ENCODE measurements at regions not wholly inside any gene's neighbourhood (a gene's known extent, or its start where the extent isn't known, plus 50 kb on each side); places are given as distances from the start of the nearest gene placed in this dataset.
"Not testable (repeated sequence)": the region's sequence is repeated elsewhere in the genome, so short reads cannot be mapped to it uniquely, and the experiment has no call there.

DNA sequence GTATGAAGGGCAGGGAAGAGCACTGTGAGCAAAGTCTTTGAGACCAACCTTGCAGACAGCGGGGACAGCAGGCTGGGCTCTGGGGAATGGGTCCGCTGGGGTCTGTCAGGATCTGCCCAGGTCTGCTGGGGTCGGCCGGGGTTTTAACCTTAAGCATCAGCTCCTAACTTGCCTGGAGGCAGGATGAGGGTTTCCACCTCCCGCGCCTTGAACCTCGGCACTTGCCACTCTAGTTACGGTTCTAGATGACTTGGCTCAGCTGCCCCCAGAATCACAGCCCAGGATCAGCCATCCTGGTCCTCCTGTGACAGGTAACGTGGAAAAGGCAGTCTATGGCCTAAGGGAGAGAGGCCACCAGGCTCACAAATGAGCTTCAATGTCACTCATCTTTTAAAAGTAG lies 50.4 kb upstream of the CACUL1 start:
- no peak for DNase-seq (ENCODE audit: low read depth)

DNA sequence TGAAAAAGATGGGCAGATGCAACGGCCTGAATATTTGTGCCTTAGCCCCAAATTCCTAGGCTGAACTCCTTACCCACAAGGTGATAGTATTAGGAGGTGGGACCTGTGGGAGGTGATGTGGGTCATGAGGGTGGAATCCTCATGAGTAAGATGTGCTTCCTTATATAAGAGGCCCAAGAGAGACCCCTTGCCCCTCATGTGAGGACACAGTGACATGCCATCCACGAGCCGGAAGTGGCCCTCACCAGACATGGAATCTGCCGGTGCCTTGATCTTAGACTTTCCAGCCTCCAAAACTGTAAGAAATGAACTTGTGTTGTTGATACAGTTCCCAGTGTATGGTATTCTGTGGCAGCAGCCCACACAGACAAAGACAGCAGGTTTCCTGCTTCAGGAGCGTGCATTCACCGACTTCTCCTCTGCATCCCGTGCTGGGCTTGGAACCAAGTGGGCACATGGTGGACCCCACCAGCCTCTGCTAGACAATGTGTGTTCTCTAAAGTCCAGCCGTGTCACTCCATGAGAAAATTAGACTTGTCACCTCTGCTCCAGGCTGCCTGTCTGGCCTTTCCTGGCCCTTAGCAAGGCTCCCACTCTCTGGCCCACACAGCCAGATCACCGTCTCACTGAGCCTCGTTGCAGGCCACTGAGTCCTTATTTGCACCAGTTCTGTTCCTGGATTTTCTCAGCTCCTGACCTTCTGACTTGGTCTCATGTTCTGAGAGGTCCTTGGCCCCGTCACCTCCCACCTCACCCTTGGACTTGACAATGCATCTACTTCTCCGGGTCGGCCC lies 52.9 kb upstream of the CACUL1 start:
- no peak for DNase-seq (ENCODE audit: low read depth)

DNA sequence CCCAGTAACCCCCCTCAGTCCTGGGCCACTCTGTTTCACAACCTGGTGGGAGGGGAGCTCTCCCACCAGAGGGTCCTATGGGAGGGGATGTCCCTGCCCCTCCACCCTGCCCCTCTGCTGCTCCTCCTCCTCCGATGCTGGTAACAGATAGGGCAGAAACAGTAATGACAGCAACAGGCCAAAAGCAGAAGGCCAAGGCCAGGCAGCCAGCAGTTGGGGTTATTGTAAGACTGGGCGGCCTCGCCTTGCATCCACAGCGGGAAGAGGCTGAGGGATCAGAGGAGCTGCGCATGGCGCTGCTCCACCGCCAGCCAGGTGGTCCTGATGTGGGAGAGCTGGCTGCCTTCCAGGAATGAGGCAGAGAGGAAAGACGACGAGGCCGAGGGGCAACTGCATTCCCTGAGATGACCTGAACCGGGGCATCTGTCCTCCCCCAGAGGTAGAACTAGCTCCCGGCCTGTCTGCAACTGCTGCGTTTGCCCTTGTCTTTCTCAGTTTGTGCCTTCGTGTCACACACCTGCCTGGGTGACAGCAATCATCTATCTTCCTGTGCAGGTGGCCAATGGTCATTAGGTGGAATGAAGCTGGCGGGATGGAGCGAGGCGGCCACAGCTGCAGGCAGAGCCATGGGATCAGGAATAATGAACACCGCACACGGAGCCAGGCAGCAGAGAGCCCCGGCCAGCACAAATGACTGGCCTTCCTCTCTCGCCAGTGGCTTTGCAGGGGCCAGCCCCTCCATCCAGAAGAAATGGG lies 54.0 kb upstream of the CACUL1 start:
- DNase-seq (ENCODE audit: low read depth), result no peak

DNA sequence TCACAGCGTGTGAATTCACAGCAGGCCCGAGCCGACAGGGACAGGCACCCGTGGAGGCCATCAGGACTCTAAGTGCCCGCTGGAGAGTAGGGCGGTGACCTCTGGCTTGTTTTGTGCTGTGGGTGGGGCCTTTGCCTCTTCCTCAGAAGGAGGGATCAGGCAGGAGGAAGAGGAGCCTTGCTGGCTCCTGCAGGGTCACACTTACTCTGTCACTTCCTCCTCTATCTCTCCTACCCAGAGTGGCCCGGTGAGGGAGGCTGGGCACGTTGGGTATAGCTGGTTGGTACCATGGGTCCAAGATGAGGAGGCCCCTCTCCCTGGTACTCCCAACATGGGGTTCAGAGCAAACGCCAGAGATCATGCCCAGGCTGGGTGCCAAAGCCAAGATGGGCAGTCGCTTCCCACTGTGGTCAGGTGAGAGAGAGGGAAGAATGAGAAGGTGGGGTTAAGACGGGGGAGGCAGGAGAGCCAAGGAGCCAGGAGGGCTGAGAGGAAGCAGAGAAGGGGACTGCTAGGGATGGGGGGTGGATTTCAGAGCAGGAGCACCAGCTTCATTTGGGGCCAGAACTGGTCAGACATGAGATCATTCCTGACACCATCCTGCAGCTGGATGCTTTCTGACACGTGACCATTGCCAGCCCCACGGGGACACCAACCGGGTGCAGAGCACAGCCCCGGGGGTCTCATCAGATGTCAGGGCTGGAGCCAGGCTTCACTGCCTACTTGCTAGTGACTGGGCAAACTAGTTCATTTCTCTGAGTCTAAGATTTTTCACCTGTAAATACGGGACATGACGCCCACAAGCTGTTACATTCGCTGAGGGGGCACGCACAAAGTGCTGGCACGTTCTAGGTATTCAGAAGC lies 54.8 kb upstream of the CACUL1 start:
- no peak for DNase-seq (ENCODE audit: low read depth)

- no peak for DNase-seq (ENCODE audit: low read depth)
Observed at GRCh38 chr10:118810796-118811505, 56.2 kb upstream of the CACUL1 start.

GRCh38 chr10:118811675-118812392 lies 57.1 kb upstream of the CACUL1 start:
- no peak for DNase-seq (ENCODE audit: low read depth)

DNA sequence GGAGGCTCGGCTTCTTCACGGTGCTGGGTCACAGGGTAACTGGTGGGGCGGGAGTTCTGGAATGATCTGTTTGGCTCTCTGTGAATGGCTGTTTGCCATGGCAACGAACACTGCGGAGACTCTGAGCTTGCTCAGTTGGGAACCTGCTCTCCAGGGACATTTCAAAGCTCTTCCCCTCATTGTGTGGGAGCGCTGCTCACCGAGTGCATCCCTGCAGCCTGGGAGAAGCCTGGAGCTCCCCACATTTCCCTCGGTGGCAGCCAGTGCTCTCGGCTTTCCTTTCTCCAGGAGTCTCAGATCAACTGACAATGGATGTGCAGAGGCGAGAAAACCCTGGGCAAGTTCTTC lies 57.6 kb upstream of the CACUL1 start:
- no peak for DNase-seq (ENCODE audit: low read depth)

DNA sequence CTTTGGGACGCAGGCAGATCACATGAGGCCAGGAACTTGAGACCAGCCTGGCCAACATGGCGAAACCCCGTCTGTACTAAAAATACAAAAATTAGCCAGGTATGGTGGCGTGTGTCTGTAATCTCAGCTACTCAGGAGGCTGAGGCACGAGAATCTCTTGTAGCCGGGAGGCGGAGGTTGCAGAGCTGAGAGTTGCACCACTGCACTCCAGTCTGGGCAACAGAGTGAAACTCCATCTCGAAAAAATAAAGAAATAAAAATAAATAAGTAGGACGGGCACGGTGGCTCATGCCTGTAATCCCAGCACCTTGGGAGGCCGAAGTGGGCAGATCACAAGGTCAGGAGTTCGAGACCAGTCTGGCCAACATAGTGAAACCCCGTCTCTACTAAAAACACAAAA lies 58.2 kb upstream of the CACUL1 start:
- DNase-seq (ENCODE audit: low read depth), result not testable (repeated sequence)

DNA sequence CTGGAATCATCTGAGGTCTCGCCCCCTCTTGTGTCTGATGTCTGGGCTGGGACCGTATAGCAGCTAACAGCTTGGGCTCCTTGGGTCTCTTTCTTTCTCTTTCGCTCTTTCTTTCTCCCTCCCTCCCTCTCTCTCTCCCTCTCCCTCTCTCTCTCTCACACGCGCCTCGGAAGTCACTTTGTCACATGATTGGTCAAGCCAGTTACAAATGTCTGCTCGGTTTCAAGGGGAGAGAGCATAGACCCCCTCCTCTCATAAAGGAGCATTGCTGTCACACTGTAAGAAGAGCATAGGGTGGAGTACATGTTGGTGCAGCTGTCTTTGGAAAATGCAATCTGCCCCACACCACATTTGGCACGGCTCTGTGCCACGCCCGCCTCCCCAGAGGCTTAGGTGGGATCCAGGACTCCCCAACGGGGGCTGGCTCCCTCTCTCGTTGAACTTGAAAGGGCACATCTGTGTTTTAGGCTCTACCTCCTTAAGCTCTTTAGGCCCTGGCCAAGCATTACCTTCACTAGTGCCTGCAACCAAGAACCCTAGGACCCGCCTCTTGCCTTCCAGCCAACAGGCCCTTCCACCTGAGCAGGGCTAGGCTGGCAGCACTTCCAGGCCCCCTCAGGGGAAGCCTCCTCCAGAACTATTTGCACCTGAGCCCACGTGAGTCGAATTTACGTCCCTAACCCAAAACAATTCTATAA lies 61.9 kb upstream of the CACUL1 start:
- no peak for DNase-seq (ENCODE audit: low read depth)

DNA sequence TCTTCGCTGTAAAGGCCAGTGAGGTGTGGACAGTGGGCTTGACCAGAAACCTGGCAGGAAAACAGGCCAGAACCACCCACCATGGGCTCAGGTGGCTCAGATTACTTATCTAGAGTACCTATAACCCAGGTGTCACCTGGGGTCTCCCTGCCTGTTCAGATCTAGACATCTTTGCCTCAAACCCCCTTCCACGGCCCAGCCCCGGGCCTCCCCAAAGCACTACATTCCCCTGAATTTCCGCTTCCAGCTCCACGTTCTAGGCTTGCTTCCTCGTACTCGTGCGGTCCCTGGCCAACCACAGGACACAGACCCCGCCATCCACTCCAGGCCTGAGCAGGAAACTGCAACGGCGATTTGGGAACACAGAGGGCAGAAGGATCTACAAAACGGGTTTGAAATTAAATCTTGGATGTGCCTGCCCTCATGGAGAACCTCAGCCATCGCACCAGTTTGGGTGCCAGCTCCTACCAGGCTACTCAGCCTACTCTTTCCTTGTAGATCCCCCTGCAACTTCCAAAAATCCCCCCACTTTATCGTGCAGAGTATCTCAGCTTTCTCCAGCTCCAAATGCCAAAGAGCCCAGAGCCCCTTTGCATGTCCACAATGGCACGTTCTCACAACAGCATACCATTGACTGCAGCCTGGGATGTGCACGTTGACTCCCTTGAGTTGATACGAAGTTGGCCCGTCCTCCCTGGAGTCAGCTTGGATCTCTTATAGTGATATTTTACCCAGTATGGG lies 62.7 kb upstream of the CACUL1 start:
- no peak for DNase-seq (ENCODE audit: low read depth)

- DNase-seq (ENCODE audit: low read depth), result no peak
Observed at GRCh38 chr10:118818621-118819221, 64.0 kb upstream of the CACUL1 start.

DNA sequence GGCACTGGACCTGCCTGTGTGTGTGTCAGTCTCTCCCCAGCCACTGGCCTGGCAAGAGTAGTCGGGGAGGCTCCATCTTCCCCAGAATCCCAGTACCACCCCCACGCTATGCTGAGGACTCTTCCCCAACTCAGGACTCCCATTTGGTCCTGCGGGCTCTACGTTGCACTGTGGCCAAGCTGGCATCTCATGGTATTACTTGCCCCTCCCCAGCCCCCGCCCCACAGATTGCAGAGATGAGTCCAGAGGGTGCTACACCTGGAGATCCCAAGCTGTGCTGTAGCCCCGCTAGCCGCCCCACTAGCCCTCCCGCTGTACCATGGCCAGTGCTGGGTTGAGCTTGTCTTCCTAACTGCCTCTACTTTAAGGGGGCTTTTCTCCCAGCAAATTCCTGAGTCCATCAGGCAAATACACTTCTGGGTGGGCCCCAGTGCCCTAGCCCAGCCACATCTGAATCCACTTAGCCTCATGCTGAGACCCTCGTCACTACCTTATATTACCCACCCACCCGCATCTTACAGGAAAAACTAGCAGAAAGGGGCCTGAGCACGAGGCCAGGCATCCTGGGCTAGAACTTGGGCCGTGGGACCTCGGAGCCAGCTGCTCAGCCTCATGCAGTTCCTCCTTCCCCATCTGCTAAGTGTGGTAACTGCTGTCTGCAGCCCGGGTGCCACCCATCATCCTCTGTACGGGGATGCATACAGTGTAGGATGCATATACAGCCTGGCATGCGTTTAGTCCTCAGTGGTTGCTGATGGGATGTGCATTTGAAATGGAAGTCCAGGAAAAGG lies 65.8 kb upstream of the CACUL1 start:
- DNase-seq (ENCODE audit: low read depth), result no peak

- DNase-seq (ENCODE audit: low read depth), result peak; percentile 46
Observed at GRCh38 chr10:118823256-118823907, 68.6 kb upstream of the CACUL1 start.

DNA sequence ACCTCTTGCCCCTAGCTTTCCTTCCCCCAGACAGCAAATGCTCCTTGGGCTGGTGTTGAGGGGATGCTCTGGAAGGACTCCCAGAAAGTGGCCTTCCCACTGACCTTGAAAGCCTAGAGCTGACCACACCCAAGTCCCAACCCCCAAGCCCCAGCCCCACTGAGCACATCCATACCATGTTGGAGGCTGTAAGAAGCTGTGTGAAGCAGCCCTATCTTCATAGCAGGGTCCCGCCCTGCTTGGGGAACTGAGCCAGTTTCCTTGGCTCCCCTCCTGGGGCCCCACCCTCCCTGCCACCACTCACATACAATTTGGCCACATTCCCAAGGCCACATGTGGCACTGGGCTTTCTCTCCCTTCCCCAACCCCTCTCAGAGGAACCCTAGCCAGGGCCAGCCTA lies 72.3 kb upstream of the CACUL1 start:
- no peak for DNase-seq (ENCODE audit: low read depth)

DNA sequence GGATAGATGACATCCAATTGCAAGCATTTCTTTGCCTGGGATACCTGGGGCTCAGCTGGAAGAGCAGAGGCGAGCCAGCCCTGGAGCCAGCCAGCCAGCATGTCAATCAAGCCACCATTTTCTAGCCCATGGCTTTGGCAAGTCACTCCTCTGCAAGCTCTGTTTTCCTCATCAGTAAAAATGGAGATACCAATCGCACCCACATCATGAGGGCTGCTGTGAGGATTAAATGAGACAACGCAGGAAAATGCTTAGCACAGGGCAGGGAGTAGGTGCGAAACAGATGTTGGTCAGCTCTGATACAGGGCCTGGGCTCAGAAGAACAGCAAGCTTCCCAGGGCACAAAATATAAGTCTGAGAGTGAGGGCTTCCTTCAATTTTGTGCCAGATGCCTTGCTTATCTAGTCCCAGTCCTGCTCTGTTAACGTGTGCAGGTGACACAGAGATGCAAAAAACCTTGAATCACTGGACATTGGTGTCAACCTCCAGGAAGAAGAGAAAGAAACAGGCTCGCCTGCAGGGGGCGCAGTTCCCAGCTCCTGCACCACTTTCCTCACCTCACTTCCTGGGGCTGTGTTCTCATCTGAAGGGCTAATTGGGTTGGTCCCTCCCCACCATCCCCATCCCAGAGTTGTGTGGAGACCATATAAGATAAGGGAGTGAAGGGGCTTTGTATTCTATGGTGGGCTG lies 72.8 kb upstream of the CACUL1 start:
- DNase-seq (ENCODE audit: low read depth), result no peak

DNA sequence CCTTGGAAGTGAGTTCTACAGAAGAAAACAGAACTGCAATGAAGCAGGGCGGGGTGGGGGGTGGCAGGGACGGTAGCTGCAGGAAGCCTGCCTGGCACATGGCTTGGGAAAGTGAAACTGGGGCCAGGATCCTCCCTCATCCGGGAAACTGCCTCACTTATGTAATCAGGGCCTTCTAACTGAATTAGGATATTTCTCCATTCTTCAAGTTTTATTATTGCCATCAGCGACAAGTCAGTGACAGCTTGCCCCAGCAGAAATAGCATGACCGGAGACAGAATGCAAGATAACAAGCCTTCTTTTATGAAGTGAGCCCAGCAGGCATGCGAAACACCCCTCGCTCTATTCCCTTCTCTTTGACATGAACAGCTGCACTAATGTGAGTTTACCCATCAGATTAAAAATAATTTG lies 77.5 kb upstream of the CACUL1 start:
- peak; percentile 58 for DNase-seq (ENCODE audit: low read depth)

DNA sequence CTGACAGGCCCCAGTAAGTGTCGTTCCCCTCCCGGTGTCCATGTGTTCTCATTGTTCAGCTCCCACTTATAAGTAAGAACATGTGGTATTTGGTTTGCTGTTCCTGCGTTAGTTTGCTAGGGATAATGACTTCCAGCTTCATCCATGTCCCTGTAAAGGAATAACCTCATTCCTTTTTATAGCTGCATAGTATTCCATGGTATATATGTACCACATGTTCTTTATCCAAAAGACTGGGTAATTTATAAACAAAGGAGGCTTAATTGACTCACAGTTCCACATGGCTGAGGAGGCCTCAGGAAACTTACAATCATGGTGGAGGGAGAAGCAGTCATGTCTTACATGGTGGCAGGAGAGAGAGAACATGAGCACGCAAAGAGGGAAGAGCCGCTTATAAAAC lies 79.6 kb upstream of the CACUL1 start:
- DNase-seq (ENCODE audit: low read depth), result not testable (repeated sequence)
